Thyroid gland (tissue), 4 donors: ENCODE measurements at regions not wholly inside any gene's neighbourhood (a gene's known extent, or its start where the extent isn't known, plus 50 kb on each side); places are given as distances from the start of the nearest gene placed in this dataset.

Experiments used
- DNase-seq, 2 donors: peaks; one replicate each; pipeline ENCODE4 v3.0.0-alpha.2; 2019
- H3K27ac ChIP-seq, 3 donors: fragments of 200-600 bp; sonication (generic); 1 replicate in 2 of 3; 2 replicates in 1 of 3; pipeline ENCODE4 v1.5.1; 2016 to 2019; ENCODE audit warnings: mild to moderate bottlenecking in 1 of 3, moderate library complexity in 1 of 3
- H3K27me3 ChIP-seq: fragments of 200-600 bp; sonication (generic); one replicate; pipeline ENCODE4 v1.5.1; 2019
- H3K36me3 ChIP-seq, 2 donors: fragments of 200-600 bp; sonication (generic); one replicate each; pipeline ENCODE4 v1.5.1; 2016 to 2019
- H3K4me1 ChIP-seq, 2 donors: fragments of 200-600 bp; sonication (generic); one replicate each; pipeline ENCODE4 v1.5.1; 2017 to 2019
- H3K4me3 ChIP-seq, 3 donors: fragments of 200-600 bp; sonication (generic); replicated peaks in 1 of 3; 1 replicate in 2 of 3; 2 replicates in 1 of 3; pipeline ENCODE4 v1.5.1; 2016; ENCODE audit warnings: mild to moderate bottlenecking in 1 of 3
- H3K9me3 ChIP-seq: fragments of 200-600 bp; sonication (generic); one replicate; pipeline ENCODE4 v1.5.1; 2017
- POLR2A ChIP-seq, 2 donors: fragments of 450-650 bp; IDR thresholded peaks; one replicate each; pipeline ENCODE4 v1.6.1; 2017; ENCODE audit warnings: antibody characterized with exemption in 2 of 2, mild to moderate bottlenecking in 2 of 2, moderate library complexity in 1 of 2
- WGBS, 2 donors: methylation state at CpG; one replicate each; pipeline ENCODE4 v1.1.5; 2017; 5-methylcytosine and 5-hydroxymethylcytosine counted together
- intact Hi-C: fragments of 100-400 bp; cut with DNase I; formaldehyde crosslinking; loops from one replicate; pipeline ENCODE4 v1.15.1; 2023
- TF ChIP-seq, protein P1 (sequence below), 6 experiments: fragments of 200-600 bp in 3 of 6; fragments of 450-650 bp in 3 of 6; sonication (generic) in 3 of 6; IDR thresholded peaks; one replicate each; pipeline ENCODE4 v1.5.1; 2016 to 2019; ENCODE audit warnings: antibody characterized with exemption in 6 of 6, mild to moderate bottlenecking in 2 of 6, inconsistent platforms in 1 of 6, moderate library complexity in 1 of 6

DNA sequence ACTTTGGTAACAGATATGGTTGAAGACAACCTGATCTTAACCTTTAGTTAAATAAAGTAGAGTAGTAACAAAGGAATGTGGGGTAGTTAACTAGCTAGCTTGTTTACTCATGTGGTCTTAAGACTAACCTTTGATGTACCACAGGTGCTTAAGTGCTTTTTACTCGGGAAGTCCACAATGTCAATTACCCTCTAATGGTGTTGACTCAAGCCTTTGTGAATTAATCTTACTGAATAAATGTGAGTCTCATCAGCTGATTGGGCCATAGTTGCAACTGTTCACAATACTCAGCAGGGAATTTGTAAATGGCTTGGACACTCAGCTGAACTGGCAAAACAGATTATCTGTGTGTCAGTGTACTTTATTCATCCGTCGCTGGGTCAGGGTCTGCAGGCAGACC is 119.0 kb upstream of the UGT8 start:
- H3K9me3 ChIP-seq, result no peaks in the 10 kb centered on the region
- H3K4me3 ChIP-seq, result no peak overlapping the region
- intact Hi-C loops, result no loop called here
- no peaks in the 10 kb centered on the region for H3K36me3 ChIP-seq
- WGBS, 2 donors, result 23 to 54% methylated on average over 3 of the region's 3 CpGs
- H3K4me1 ChIP-seq, result no peaks in the 10 kb centered on the region
- DNase-seq, result no peak
- TF ChIP-seq POLR2A (IDR thresholded peaks at IDR 0.05), result no peak
- TF ChIP-seq, protein P1, sequence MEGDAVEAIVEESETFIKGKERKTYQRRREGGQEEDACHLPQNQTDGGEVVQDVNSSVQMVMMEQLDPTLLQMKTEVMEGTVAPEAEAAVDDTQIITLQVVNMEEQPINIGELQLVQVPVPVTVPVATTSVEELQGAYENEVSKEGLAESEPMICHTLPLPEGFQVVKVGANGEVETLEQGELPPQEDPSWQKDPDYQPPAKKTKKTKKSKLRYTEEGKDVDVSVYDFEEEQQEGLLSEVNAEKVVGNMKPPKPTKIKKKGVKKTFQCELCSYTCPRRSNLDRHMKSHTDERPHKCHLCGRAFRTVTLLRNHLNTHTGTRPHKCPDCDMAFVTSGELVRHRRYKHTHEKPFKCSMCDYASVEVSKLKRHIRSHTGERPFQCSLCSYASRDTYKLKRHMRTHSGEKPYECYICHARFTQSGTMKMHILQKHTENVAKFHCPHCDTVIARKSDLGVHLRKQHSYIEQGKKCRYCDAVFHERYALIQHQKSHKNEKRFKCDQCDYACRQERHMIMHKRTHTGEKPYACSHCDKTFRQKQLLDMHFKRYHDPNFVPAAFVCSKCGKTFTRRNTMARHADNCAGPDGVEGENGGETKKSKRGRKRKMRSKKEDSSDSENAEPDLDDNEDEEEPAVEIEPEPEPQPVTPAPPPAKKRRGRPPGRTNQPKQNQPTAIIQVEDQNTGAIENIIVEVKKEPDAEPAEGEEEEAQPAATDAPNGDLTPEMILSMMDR (IDR thresholded peaks at IDR 0.05), result no peak
- H3K27me3 ChIP-seq, result no peaks in the 10 kb centered on the region
- no peak overlapping the region for H3K27ac ChIP-seq

DNA sequence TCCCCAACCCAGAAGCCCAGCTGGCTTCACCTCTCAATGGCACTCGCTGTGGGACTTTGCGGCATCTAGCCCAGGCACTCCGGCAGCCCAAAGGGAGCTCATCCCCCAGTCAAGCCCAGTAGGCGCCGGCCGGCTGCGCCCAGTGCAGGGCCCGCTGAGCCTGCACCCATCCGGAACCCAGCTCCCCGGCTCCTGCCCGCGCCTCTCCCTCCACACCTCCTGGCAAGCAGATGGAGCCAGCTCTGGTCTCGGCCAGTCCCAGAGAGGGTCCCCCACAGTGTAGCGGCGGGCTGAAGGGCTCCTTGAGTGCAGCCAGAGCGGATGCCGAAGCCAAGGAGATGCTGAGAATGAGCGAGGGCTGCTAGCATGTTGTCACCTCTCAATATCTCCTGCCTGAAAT is 116.8 kb upstream of the UGT8 start:
- 78 to 92% methylated on average over 6 to 16 of the region's 18 CpGs for WGBS, 2 donors

DNA sequence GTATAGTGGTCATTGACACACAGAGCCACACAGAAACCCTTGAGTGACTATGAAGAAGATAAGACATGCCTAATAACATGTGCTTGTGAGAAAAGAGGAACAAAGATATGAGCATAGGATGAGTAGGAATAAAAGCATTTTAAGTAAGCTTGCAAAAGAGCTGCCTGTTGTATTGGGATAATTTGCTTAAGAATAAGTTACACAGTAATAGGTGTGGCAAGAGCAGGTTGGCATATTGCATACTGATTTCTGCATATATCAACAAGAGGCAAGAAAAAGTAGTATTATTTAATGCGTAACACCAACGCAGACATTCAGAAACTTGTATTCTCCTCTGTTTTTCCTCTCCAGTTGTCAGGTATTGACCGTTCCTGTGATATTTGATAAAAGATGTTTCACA is 111.5 kb upstream of the UGT8 start:
- no peaks in the 10 kb centered on the region for H3K27me3 ChIP-seq
- DNase-seq, result no peak
- no peak for TF ChIP-seq POLR2A (IDR thresholded peaks at IDR 0.05)
- TF ChIP-seq, protein P1 (IDR thresholded peaks at IDR 0.05), result no peak
- H3K27ac ChIP-seq, result no peak overlapping the region
- H3K4me1 ChIP-seq, result no peaks in the 10 kb centered on the region
- no peaks in the 10 kb centered on the region for H3K9me3 ChIP-seq
- 94 to 95% methylated on average over 3 of the region's 3 CpGs for WGBS, 2 donors
- no peak overlapping the region for H3K4me3 ChIP-seq
- intact Hi-C loops, result no loop called here
- H3K36me3 ChIP-seq, result no peaks in the 10 kb centered on the region

More for the DNA sequence above, 116.8 kb upstream of the UGT8 start:
- no peaks in the 10 kb centered on the region for H3K4me1 ChIP-seq
- H3K27ac ChIP-seq, result no peak overlapping the region
- no peaks in the 10 kb centered on the region for H3K9me3 ChIP-seq
- TF ChIP-seq POLR2A (IDR thresholded peaks at IDR 0.05), result no peak
- TF ChIP-seq, protein P1 (IDR thresholded peaks at IDR 0.05), result no peak
- H3K27me3 ChIP-seq, result no peaks in the 10 kb centered on the region
- DNase-seq, result no peak
- H3K36me3 ChIP-seq, result no peaks in the 10 kb centered on the region
- intact Hi-C loops, result no loop called here
- H3K4me3 ChIP-seq, result no peak overlapping the region

DNA sequence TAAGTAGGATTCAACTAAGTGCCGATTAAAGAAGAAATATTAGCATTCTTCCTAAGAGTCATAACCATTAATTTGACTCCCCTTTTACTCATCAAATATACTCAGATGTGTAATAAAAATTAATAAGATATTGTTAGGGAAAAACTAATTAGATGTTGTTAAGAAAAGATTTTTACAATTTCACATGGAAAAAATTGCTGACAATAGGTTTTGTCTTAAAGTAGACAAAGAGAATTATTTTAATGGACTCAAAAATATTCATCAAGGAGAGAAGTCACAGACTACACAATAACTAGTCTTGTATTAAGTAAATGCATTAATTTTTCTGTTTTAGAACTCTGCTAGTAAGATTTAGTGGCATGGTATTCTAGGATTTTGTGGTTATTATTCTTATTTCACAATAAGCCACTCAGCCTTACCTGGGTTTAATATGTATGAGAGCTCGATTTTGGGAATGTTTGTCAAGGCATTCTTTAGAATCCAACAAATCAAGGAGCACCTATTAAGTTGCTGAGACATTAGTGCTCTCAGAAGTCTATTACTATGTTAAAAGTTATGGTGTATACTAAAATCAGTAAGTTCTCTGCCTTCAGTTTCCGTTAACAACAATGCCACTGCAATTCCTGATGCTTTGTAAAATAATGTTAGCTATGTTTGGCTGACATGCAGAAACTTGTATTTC is 110.2 kb upstream of the UGT8 start:
- intact Hi-C loops, result no loop called here
- Histone ChIP-seq H3K27me3 (no peaks in the 10 kb centered on the region), H3K36me3 (no peaks in the 10 kb centered on the region), H3K9me3 (no peaks in the 10 kb centered on the region), H3K27ac (no peak overlapping the region), H3K4me3 (no peak overlapping the region), H3K4me1 (no peaks in the 10 kb centered on the region)
- no peak for DNase-seq
- 80% methylated on average over 3 of the region's 3 CpGs for WGBS, 2 donors
- no peak for TF ChIP-seq POLR2A (IDR thresholded peaks at IDR 0.05)
- TF ChIP-seq, protein P1 (IDR thresholded peaks at IDR 0.05), result no peak

DNA sequence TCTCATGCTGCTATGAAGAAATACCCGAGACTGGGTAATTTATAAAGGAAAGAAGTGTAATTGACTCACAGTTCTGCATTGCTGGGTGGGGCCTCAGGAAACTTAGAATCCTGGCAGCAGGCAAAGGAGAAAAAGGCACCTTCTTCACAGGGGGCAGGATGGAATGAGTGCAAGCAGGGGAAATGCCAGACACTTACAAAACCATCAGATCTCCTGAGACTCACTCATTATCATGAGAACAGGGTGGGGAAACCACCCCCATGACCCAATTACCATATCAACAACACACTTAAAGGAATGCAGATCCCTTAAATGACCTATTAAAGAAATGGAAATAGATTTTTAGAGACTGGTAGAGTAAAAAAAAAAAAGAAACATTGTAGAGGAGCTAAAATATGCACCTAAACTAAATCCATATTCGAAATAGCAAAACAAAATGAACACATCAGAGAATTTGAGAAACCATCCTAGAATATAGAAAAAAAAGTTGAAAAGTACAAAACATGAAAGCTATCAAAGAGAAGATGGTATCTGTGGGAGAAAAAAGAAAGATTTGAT is 104.3 kb upstream of the UGT8 start:
- intact Hi-C loops, result no loop called here

More for the DNA sequence above, 104.3 kb upstream of the UGT8 start:
- no peaks in the 10 kb centered on the region for H3K4me1 ChIP-seq
- H3K4me3 ChIP-seq, result no peak overlapping the region
- no peak for DNase-seq
- no peaks in the 10 kb centered on the region for H3K9me3 ChIP-seq
- H3K36me3 ChIP-seq, result no peaks in the 10 kb centered on the region
- no peak overlapping the region for H3K27ac ChIP-seq
- no peaks in the 10 kb centered on the region for H3K27me3 ChIP-seq
- WGBS, 2 donors, result 57 to 76% methylated on average over 2 of the region's 2 CpGs
- TF ChIP-seq, protein P1 (IDR thresholded peaks at IDR 0.05), result no peak
- no peak for TF ChIP-seq POLR2A (IDR thresholded peaks at IDR 0.05)
